NT2/D1 (cell line): ENCODE measurements at regions not wholly inside any gene's neighbourhood (a gene's known extent, or its start where the extent isn't known, plus 50 kb on each side); places are given as distances from the start of the nearest gene placed in this dataset.

Source experiments
- SUZ12 ChIP-seq: IDR thresholded peaks from 2 replicates; pipeline ENCODE4 v1.6.1; 2011; ENCODE audit not compliant: insufficient read length, insufficient read depth; ENCODE audit errors: extremely low read depth
- YY1 ChIP-seq: IDR thresholded peaks from 2 replicates; pipeline ENCODE4 v1.6.1; 2011; ENCODE audit not compliant: insufficient read length, insufficient read depth
- ZNF274 ChIP-seq: IDR thresholded peaks from 2 replicates; pipeline ENCODE4 v1.6.1; 2011; ENCODE audit warnings: mild to moderate bottlenecking, low read depth, low read length

GRCh38 chr20:41913146-41913545, 295.0 kb upstream of the CHD6 start:
- no peak for TF ChIP-seq ZNF274
- no peak for TF ChIP-seq SUZ12
- no peak for TF ChIP-seq YY1
